HepG2 (cell line): ENCODE measurements at regions not wholly inside any gene's neighbourhood (a gene's known extent, or its start where the extent isn't known, plus 50 kb on each side); places are given as distances from the start of the nearest gene placed in this dataset.
A peak's percentile ranks its signal among the peaks of the same experiment; 100 is the strongest.

ENCODE experiments used
- CEBPZ ChIP-seq: IDR thresholded peaks from 2 replicates; pipeline ENCODE4 v1.6.1; 2012; ENCODE audit warnings: low read length, improper control_type of control experiment
- CREB1 ChIP-seq, 2 experiments: fragments of 450-650 bp in 1 of 2; IDR thresholded peaks; 2 replicates each; pipeline ENCODE4 v1.6.1; 2016 to 2017; ENCODE audit warnings: control low read depth in 1 of 2, mild to moderate bottlenecking in 1 of 2, missing compliant biosample characterization in 1 of 2, missing genetic modification characterization in 1 of 2
- ERF ChIP-seq: IDR thresholded peaks from 2 replicates; pipeline ENCODE4 v1.6.1; 2018; ENCODE audit warnings: missing biosample characterization, missing genetic modification reagents
- GLMP ChIP-seq: sonication (generic); formaldehyde crosslinking; IDR thresholded peaks from 2 replicates; pipeline ENCODE4 v1.9.0; 2021; ENCODE audit warnings: missing genetic modification reagents, mild to moderate bottlenecking, borderline replicate concordance
- HOMEZ ChIP-seq: IDR thresholded peaks from 2 replicates; pipeline ENCODE4 v1.6.1; 2016; ENCODE audit warnings: low read depth
- MTF2 ChIP-seq: sonication (generic); formaldehyde crosslinking; IDR thresholded peaks from 2 replicates; pipeline ENCODE4 v1.5.0; 2020; ENCODE audit warnings: missing genetic modification reagents, borderline replicate concordance
- NFAT5 ChIP-seq: sonication (generic); formaldehyde crosslinking; IDR thresholded peaks from 2 replicates; pipeline ENCODE4 v1.4.0; 2020; ENCODE audit warnings: missing genetic modification reagents
- NFIC ChIP-seq: IDR thresholded peaks from 2 replicates; pipeline ENCODE4 v1.6.1; 2012; ENCODE audit warnings: mild to moderate bottlenecking, low read length, inconsistent platforms
- SIX4 ChIP-seq: sonication (generic); formaldehyde crosslinking; IDR thresholded peaks from 2 replicates; pipeline ENCODE4 v1.4.0; 2020; ENCODE audit warnings: missing genetic modification reagents
- SMARCE1 ChIP-seq: fragments of 450-650 bp; IDR thresholded peaks from 2 replicates; pipeline ENCODE4 v1.6.1; 2017; ENCODE audit warnings: borderline replicate concordance
- SOX5 ChIP-seq: IDR thresholded peaks from 2 replicates; pipeline ENCODE4 v1.6.1; 2016; ENCODE audit warnings: borderline replicate concordance
- SP4 ChIP-seq: sonication (generic); formaldehyde crosslinking; IDR thresholded peaks from 2 replicates; pipeline ENCODE4 v1.8.1; 2023; ENCODE audit warnings: mild to moderate bottlenecking, missing genetic modification reagents
- SP5 ChIP-seq: IDR thresholded peaks from 2 replicates; pipeline ENCODE4 v1.6.1; 2016; ENCODE audit warnings: low read depth, borderline replicate concordance
- TGIF2 ChIP-seq: IDR thresholded peaks from 2 replicates; pipeline ENCODE4 v1.6.1; 2016; ENCODE audit warnings: control low read depth, missing compliant biosample characterization
- ZFYVE20 ChIP-seq: sonication (generic); formaldehyde crosslinking; IDR thresholded peaks from 2 replicates; pipeline ENCODE4 v1.8.0; 2023; ENCODE audit warnings: low read depth, mild to moderate bottlenecking, moderate library complexity, missing genetic modification reagents, borderline replicate concordance
- ZNF207 ChIP-seq: fragments of 450-650 bp; IDR thresholded peaks from 2 replicates; pipeline ENCODE4 v1.6.1; 2016; ENCODE audit warnings: antibody characterized with exemption, borderline replicate concordance
- ZNF326 ChIP-seq: sonication (generic); formaldehyde crosslinking; IDR thresholded peaks from 2 replicates; pipeline ENCODE4 v1.4.0; 2020; ENCODE audit warnings: missing genetic modification reagents, borderline replicate concordance
- ZNF563 ChIP-seq: sonication (generic); formaldehyde crosslinking; IDR thresholded peaks from 2 replicates; pipeline ENCODE4 v1.8.0; 2022; ENCODE audit warnings: mild to moderate bottlenecking, moderate library complexity, missing genetic modification reagents
- ZNF615 ChIP-seq: sonication (generic); formaldehyde crosslinking; IDR thresholded peaks from 2 replicates; pipeline ENCODE4 v1.5.0; 2020; ENCODE audit warnings: mild to moderate bottlenecking, missing genetic modification reagents, borderline replicate concordance
- ZNF629 ChIP-seq: sonication (generic); formaldehyde crosslinking; conservative IDR thresholded peaks from 2 replicates; pipeline ENCODE4 v1.5.0; 2020; ENCODE audit warnings: missing genetic modification reagents
- ZNF841 ChIP-seq: sonication (generic); formaldehyde crosslinking; IDR thresholded peaks from 2 replicates; pipeline ENCODE4 v1.8.1; 2023; ENCODE audit warnings: missing genetic modification reagents, borderline replicate concordance

- TF ChIP-seq NFAT5 (CRISPR knock-in tag) (no peak), TGIF2 (peak; percentile 82; the same call in 1 of the 2 replicates), SP4 (CRISPR knock-in tag) (no peak), ZNF207 (no peak), ZNF615 (0 out of 2 replicates have a peak, but pooled peaks have one; percentile 65), CEBPZ (no peak), CREB1 (IDR thresholded peaks at IDR 0.05) (peak; percentile 43), CREB1 (CRISPR knock-in tag; IDR thresholded peaks at IDR 0.05) (peak; percentile 56; the same call in 1 of the 2 replicates), ZNF841 (CRISPR knock-in tag) (no peak), ZFYVE20 (no peak), HOMEZ (CRISPR knock-in tag) (peak; percentile 83), NFIC (peak; percentile 63; the same call in 1 of the 2 replicates), SOX5 (CRISPR knock-in tag) (peak; percentile 71; the same call in 1 of the 2 replicates), SMARCE1 (no peak), SIX4 (peak; percentile 80), MTF2 (CRISPR knock-in tag) (no peak), ZNF326 (CRISPR knock-in tag) (no peak), GLMP (no peak), ZNF629 (CRISPR knock-in tag) (peak; percentile 70), ERF (peak; percentile 56; the same call in 1 of the 2 replicates), ZNF563 (CRISPR knock-in tag) (no peak), SP5 (CRISPR knock-in tag) (peak; percentile 66; the same call in 1 of the 2 replicates)
Measured at GRCh38 chr5:15008476-15008875, 136.9 kb upstream of the ANKH start (continued).
